Left forelimb (tissue), 1 donor: ENCODE measurements at regions not wholly inside any gene's neighbourhood (a gene's known extent, or its start where the extent isn't known, plus 50 kb on each side); places are given as distances from the start of the nearest gene placed in this dataset.
"Not testable (repeated sequence)": the region's sequence is repeated elsewhere in the genome, so short reads cannot be mapped to it uniquely, and the experiment has no call there.

ENCODE experiments used
- DNase-seq: peaks from one replicate; pipeline ENCODE4 v3.0.0-alpha.2; 2018; ENCODE audit warnings: low spot score

GRCh38 chr1:238764779-238765178, 621.6 kb upstream of the CHRM3 start:
- DNase-seq: no peak

- DNase-seq: no peak
Measured at GRCh38 chr1:238753252-238753651, 633.1 kb upstream of the CHRM3 start.

GRCh38 chr1:238752327-238752726, 634.0 kb upstream of the CHRM3 start:
- no peak for DNase-seq

GRCh38 chr1:238745069-238745468, 641.3 kb upstream of the CHRM3 start:
- DNase-seq: no peak

- no peak for DNase-seq
Measured at GRCh38 chr1:238738892-238739291, 647.5 kb upstream of the CHRM3 start.

GRCh38 chr1:238727670-238728069, 658.7 kb upstream of the CHRM3 start:
- DNase-seq: no peak

- DNase-seq: no peak
Measured at GRCh38 chr1:238722812-238723211, 663.6 kb upstream of the CHRM3 start.

- no peak for DNase-seq
Measured at GRCh38 chr1:238710697-238711096, 675.7 kb upstream of the CHRM3 start.

GRCh38 chr1:238701024-238701423, 685.3 kb upstream of the CHRM3 start:
- no peak for DNase-seq

- DNase-seq: no peak
Measured at GRCh38 chr1:238690415-238690814, 696.0 kb upstream of the CHRM3 start.

- not testable (repeated sequence) for DNase-seq
Measured at GRCh38 chr1:238684576-238684975, 701.8 kb upstream of the CHRM3 start.

- no peak for DNase-seq
Measured at GRCh38 chr1:238681451-238681850, 704.9 kb upstream of the CHRM3 start.

- no peak for DNase-seq
Measured at GRCh38 chr1:238681021-238681420, 705.3 kb upstream of the CHRM3 start.

- DNase-seq: no peak
Measured at GRCh38 chr1:238677567-238677966, 708.8 kb upstream of the CHRM3 start.

GRCh38 chr1:238675221-238675620, 711.1 kb upstream of the CHRM3 start:
- no peak for DNase-seq

GRCh38 chr1:238674316-238674715, 712.1 kb upstream of the CHRM3 start:
- DNase-seq: no peak

GRCh38 chr1:238673561-238673960, 712.8 kb upstream of the CHRM3 start:
- no peak for DNase-seq

GRCh38 chr1:238672806-238673205, 713.6 kb upstream of the CHRM3 start:
- DNase-seq: no peak

- no peak for DNase-seq
Measured at GRCh38 chr1:238672262-238672661, 714.1 kb upstream of the CHRM3 start.

GRCh38 chr1:238664139-238664538, 722.2 kb upstream of the CHRM3 start:
- DNase-seq: no peak

GRCh38 chr1:238660849-238661248, 725.5 kb upstream of the CHRM3 start:
- no peak for DNase-seq

GRCh38 chr1:238658763-238659162, 727.6 kb upstream of the CHRM3 start:
- no peak for DNase-seq

- DNase-seq: no peak
Measured at GRCh38 chr1:238653693-238654321, 732.6 kb upstream of the CHRM3 start.

- DNase-seq: no peak
Measured at GRCh38 chr1:238652346-238652968, 733.9 kb upstream of the CHRM3 start.
